GM21576 (cell line): ENCODE measurements at regions not wholly inside any gene's neighbourhood (a gene's known extent, or its start where the extent isn't known, plus 50 kb on each side); places are given as distances from the start of the nearest gene placed in this dataset.

Experiments used
- ATAC-seq: cut with Tn5 transposase; IDR thresholded peaks from one replicate; pipeline ENCODE4 v1.9.1; 2021; ENCODE audit warnings: mild to moderate bottlenecking, moderate library complexity; ENCODE audit not compliant: unreplicated experiment

- no peak for ATAC-seq
These were observed 223.1 kb upstream of the GLI3 start for GRCh38 chr7:42460148-42460547.

- ATAC-seq, result no peak
These were observed 220.7 kb upstream of the GLI3 start for GRCh38 chr7:42457663-42458062.

- no peak for ATAC-seq
These were observed 219.8 kb upstream of the GLI3 start for GRCh38 chr7:42456756-42457276.

- no peak for ATAC-seq
These were observed 219.3 kb upstream of the GLI3 start for GRCh38 chr7:42456267-42456666.

GRCh38 chr7:42453931-42454361, 216.9 kb upstream of the GLI3 start:
- ATAC-seq, result no peak

GRCh38 chr7:42452356-42452755, 215.3 kb upstream of the GLI3 start:
- ATAC-seq, result no peak

- no peak for ATAC-seq
These were observed 212.4 kb upstream of the GLI3 start for GRCh38 chr7:42449431-42449830.

GRCh38 chr7:42448901-42449300, 211.9 kb upstream of the GLI3 start:
- no peak for ATAC-seq

- ATAC-seq, result no peak
These were observed 208.7 kb upstream of the GLI3 start for GRCh38 chr7:42445691-42446090.

GRCh38 chr7:42440951-42441350, 203.9 kb upstream of the GLI3 start:
- ATAC-seq, result no peak

GRCh38 chr7:42432644-42433043, 195.6 kb upstream of the GLI3 start:
- no peak for ATAC-seq

GRCh38 chr7:42431873-42432272, 194.9 kb upstream of the GLI3 start:
- ATAC-seq, result no peak

- ATAC-seq, result no peak
These were observed 192.3 kb upstream of the GLI3 start for GRCh38 chr7:42429339-42429738.

GRCh38 chr7:42426163-42426562, 189.2 kb upstream of the GLI3 start:
- ATAC-seq, result no peak

GRCh38 chr7:42414941-42415505, 178.0 kb upstream of the GLI3 start:
- no peak for ATAC-seq

- no peak for ATAC-seq
These were observed 177.0 kb upstream of the GLI3 start for GRCh38 chr7:42414028-42414427.

- no peak for ATAC-seq
These were observed 172.3 kb upstream of the GLI3 start for GRCh38 chr7:42409296-42409695.

GRCh38 chr7:42407833-42408232, 170.8 kb upstream of the GLI3 start:
- ATAC-seq, result no peak

GRCh38 chr7:42407021-42407710, 170.2 kb upstream of the GLI3 start:
- ATAC-seq, result no peak

- ATAC-seq, result no peak
These were observed 169.3 kb upstream of the GLI3 start for GRCh38 chr7:42406358-42406757.

GRCh38 chr7:42405782-42406181, 168.8 kb upstream of the GLI3 start:
- no peak for ATAC-seq

- no peak for ATAC-seq
These were observed 166.8 kb upstream of the GLI3 start for GRCh38 chr7:42403831-42404230.

GRCh38 chr7:42400961-42401360, 164.0 kb upstream of the GLI3 start:
- ATAC-seq, result no peak
